ENCODE measurements at regions not wholly inside any gene's neighbourhood (a gene's known extent, or its start where the extent isn't known, plus 50 kb on each side); places are given as distances from the start of the nearest gene placed in this dataset.

- TF ChIP-seq, protein P1, sequence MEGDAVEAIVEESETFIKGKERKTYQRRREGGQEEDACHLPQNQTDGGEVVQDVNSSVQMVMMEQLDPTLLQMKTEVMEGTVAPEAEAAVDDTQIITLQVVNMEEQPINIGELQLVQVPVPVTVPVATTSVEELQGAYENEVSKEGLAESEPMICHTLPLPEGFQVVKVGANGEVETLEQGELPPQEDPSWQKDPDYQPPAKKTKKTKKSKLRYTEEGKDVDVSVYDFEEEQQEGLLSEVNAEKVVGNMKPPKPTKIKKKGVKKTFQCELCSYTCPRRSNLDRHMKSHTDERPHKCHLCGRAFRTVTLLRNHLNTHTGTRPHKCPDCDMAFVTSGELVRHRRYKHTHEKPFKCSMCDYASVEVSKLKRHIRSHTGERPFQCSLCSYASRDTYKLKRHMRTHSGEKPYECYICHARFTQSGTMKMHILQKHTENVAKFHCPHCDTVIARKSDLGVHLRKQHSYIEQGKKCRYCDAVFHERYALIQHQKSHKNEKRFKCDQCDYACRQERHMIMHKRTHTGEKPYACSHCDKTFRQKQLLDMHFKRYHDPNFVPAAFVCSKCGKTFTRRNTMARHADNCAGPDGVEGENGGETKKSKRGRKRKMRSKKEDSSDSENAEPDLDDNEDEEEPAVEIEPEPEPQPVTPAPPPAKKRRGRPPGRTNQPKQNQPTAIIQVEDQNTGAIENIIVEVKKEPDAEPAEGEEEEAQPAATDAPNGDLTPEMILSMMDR (IDR thresholded peaks at IDR 0.05; ENCODE audit: low read depth, low read length), result no peak
Measured at GRCh38 chr14:52202151-52202550, 65.3 kb upstream of the PTGDR start.

DNA sequence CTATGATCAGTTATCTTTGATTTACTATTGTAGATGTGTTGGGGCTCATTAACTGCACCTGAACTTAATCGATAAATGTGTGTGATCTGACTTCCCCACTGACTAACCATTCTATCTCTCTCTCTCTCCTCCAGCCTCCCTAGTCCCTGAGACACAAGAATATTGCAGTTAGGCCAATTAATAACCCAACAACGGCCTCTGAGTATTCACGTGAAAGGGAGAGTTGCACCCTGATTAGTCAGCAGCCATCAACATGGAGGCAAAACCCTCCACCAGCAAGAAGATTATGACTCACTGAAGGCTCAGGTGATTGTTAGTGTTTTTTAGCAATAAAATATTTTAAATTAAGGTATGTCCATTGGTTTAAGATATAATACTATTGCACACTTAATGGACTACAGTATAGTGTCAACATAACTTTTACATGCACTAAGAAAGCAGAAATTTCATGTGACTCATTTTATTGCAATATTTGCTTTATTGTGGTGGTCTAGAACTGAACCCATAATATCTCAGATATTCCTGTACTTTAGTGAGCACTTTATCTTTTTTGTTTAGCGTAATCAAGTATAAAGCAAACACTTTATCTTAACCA lies 77.1 kb upstream of the PTGDR start:
- TF ChIP-seq, protein P1 (IDR thresholded peaks at IDR 0.05; ENCODE audit: low read depth, low read length), result no peak
- DNase-seq (ENCODE audit: extremely low read depth, low read depth), result no peak

More at GRCh38 chr14:52202151-52202550, 65.3 kb upstream of the PTGDR start:
- DNase-seq (ENCODE audit: extremely low read depth, low read depth), result no peak

GRCh38 chr14:52189325-52189724 lies 78.2 kb upstream of the PTGDR start:
- no peak for DNase-seq (ENCODE audit: extremely low read depth, low read depth)
- TF ChIP-seq, protein P1 (IDR thresholded peaks at IDR 0.05; ENCODE audit: low read depth, low read length), result no peak

GRCh38 chr14:52188381-52188780 lies 79.1 kb upstream of the PTGDR start:
- TF ChIP-seq, protein P1 (IDR thresholded peaks at IDR 0.05; ENCODE audit: low read depth, low read length), result no peak

DNA sequence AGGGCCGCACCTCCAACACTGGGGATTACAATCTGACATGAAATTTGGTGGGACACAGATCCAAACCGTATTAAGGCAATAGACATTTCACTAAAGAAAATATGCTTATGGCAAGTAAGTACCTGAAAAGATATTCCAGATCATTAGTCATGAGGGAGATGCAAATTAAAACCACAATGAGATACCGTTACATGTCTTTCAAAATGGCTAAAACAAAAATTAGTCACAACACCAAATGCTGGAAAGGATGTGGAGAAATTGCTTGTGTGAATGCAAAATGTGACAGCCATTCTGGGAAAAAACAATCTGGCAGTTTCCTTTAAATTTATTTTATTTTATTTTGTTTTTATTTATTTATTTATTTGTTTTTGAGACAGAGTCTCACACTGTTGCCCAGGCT lies 82.3 kb upstream of the PTGDR start:
- TF ChIP-seq, protein P1 (IDR thresholded peaks at IDR 0.05; ENCODE audit: low read depth, low read length), result no peak
- no peak for DNase-seq (ENCODE audit: extremely low read depth, low read depth)

More at GRCh38 chr14:52188381-52188780, 79.1 kb upstream of the PTGDR start:
- no peak for DNase-seq (ENCODE audit: extremely low read depth, low read depth)

DNA sequence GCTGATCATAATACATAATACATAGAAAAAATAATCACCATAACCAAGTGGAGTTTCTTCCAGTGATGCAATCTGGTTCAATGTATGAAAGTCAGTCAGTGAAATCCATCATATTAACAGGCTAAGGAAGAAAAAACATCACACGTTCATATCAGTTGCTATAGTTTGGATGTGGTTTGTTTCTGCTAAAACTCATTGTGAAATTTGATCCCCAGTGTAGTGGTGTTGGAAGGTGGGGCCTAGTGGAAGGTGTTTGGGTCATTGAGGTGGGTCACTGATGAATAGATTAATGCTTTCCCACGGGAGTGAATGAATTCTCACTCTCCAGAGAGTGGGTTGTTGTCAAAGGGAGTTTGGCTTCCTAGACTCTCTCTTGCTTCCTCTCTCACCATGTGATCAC lies 84.6 kb upstream of the PTGDR start:
- TF ChIP-seq, protein P1 (IDR thresholded peaks at IDR 0.05; ENCODE audit: low read depth, low read length), result no peak
- no peak for DNase-seq (ENCODE audit: extremely low read depth, low read depth)

GRCh38 chr14:52179141-52179790 lies 88.2 kb upstream of the PTGDR start:
- no peak for DNase-seq (ENCODE audit: extremely low read depth, low read depth)
- TF ChIP-seq, protein P1 (IDR thresholded peaks at IDR 0.05; ENCODE audit: low read depth, low read length), result no peak

Measured in AG09319 (cell line).